Adrenal gland (tissue), 9 donors: ENCODE measurements at regions not wholly inside any gene's neighbourhood (a gene's known extent, or its start where the extent isn't known, plus 50 kb on each side); places are given as distances from the start of the nearest gene placed in this dataset.

Experiments used
- DNase-seq, 7 donors: peaks; one replicate each; pipeline ENCODE4 v3.0.0-alpha.2; 2019 to 2020
- H3K27ac ChIP-seq, 5 donors: fragments of 200-600 bp; sonication (generic) in 4 of 5; 1 replicate in 3 of 5; 2 replicates in 2 of 5; pipeline versions ENCODE4 v1.5.1 to v1.8.0; 2016 to 2020; ENCODE audit warnings: mild to moderate bottlenecking in 1 of 5
- H3K27me3 ChIP-seq: fragments of 200-600 bp; 2 replicates; pipeline ENCODE4 v1.8.0; 2021
- H3K36me3 ChIP-seq, 2 donors: fragments of 200-600 bp; replicated peaks in 1 of 2; 1 replicate in 1 of 2; 2 replicates in 1 of 2; pipeline versions ENCODE4 v1.5.1 to v1.8.0; 2018 to 2022
- H3K4me1 ChIP-seq, 2 donors: fragments of 200-600 bp; replicated peaks in 1 of 2; 1 replicate in 1 of 2; 2 replicates in 1 of 2; pipeline versions ENCODE4 v1.5.1 to v1.8.0; 2018 to 2021
- H3K4me3 ChIP-seq, 4 donors: fragments of 200-600 bp; sonication (generic) in 3 of 4; one replicate each; pipeline ENCODE4 v1.5.1; 2016 to 2018
- H3K9me3 ChIP-seq, 3 donors: fragments of 200-600 bp; sonication (generic) in 1 of 3; replicated peaks in 1 of 3; 1 replicate in 2 of 3; 2 replicates in 1 of 3; pipeline versions ENCODE4 v1.5.1 to v1.8.0; 2016 to 2021
- POLR2A ChIP-seq, 2 donors: fragments of 450-650 bp; IDR thresholded peaks; one replicate each; pipeline ENCODE4 v1.6.1; 2017; ENCODE audit warnings: antibody characterized with exemption in 2 of 2, mild to moderate bottlenecking in 2 of 2, moderate library complexity in 1 of 2
- WGBS, 4 donors: extraction: QIAGEN DNeasy Blood & Tissue Kit in 2 of 4; methylation state at CpG; one replicate each; pipeline versions ENCODE4 v1.1.5 to v1.1.7; 2013 to 2017; 5-methylcytosine and 5-hydroxymethylcytosine counted together
- intact Hi-C, 2 donors: fragments of 100-400 bp; cut with DNase I; formaldehyde crosslinking; loops; one replicate each; pipeline versions ENCODE4 v1.14.1 to v1.15.0; 2022 to 2023
- TF ChIP-seq, protein P1 (sequence below), 6 experiments: fragments of 450-650 bp in 4 of 6; fragments of 200-600 bp in 2 of 6; sonication (generic) in 1 of 6; IDR thresholded peaks; 1 replicate in 5 of 6; 2 replicates in 1 of 6; pipeline versions ENCODE4 v1.5.1 to v1.8.0; 2016 to 2021; ENCODE audit warnings: antibody characterized with exemption in 6 of 6, mild to moderate bottlenecking in 2 of 6, moderate library complexity in 1 of 6
- donor health status: healthy with polysubstance abuse.
- donor health status: Bipolar disorder and iron deficiency.
- donor health status: DM: yes; HTN: yes; CAD: no.
- donor health status: DM: no; HTN: no; CAD: no.
- donor health status: DM: no; HTN: no; CAD: no.

DNA sequence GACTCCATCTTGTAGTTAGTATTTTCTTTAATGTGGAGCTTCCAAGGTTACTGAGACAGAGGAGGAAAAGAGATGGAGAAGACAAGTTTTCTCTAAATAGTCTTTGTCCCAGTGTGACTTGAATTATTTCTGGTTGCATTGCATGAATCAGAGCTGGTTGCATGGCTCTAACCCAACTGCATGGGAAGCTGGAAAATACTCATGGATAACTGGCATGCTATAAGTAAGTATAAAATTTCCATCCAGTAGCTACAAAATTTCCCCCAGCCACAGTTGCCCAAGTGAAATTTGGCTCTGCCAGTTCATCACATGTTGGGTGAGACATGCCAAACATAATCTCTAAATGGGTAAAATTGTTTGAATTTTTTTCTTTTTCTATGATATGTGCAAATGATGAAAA is 1161.5 kb downstream of the CDH11 start:
- Histone ChIP-seq H3K4me3 (no peak overlapping the region), H3K9me3 (no peaks in the 10 kb centered on the region), H3K27ac (no peak overlapping the region), H3K4me1 (no peaks in the 10 kb centered on the region), H3K36me3 (no peaks in the 10 kb centered on the region), H3K27me3 (no peaks in the 10 kb centered on the region)
- no peak for TF ChIP-seq POLR2A (IDR thresholded peaks at IDR 0.05)
- TF ChIP-seq, protein P1, sequence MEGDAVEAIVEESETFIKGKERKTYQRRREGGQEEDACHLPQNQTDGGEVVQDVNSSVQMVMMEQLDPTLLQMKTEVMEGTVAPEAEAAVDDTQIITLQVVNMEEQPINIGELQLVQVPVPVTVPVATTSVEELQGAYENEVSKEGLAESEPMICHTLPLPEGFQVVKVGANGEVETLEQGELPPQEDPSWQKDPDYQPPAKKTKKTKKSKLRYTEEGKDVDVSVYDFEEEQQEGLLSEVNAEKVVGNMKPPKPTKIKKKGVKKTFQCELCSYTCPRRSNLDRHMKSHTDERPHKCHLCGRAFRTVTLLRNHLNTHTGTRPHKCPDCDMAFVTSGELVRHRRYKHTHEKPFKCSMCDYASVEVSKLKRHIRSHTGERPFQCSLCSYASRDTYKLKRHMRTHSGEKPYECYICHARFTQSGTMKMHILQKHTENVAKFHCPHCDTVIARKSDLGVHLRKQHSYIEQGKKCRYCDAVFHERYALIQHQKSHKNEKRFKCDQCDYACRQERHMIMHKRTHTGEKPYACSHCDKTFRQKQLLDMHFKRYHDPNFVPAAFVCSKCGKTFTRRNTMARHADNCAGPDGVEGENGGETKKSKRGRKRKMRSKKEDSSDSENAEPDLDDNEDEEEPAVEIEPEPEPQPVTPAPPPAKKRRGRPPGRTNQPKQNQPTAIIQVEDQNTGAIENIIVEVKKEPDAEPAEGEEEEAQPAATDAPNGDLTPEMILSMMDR (IDR thresholded peaks at IDR 0.05), result no peak
- intact Hi-C loops, result no loop called here
- DNase-seq, result no peak

DNA sequence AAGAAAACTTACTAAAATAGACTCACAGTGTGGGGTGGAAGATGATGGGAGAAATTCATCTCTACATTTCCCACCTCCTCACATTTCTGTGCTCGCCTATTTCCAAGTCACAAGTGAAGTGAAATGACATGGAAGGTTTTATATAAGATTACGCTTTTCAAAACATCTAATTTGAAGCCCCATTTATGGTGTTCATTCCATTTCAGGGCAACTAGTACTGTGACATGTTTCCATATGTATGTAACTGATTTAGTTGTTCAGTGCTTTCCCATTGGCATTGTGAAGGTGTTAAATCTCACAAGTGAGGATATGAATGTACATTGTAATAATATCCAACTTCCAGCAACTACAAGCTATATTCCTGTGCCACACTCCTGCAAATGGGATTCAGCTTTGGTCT is 1174.8 kb downstream of the CDH11 start:
- Histone ChIP-seq H3K4me1 (no peaks in the 10 kb centered on the region), H3K27ac (no peak overlapping the region), H3K36me3 (no peaks in the 10 kb centered on the region), H3K27me3 (no peaks in the 10 kb centered on the region), H3K4me3 (no peak overlapping the region), H3K9me3 (no peaks in the 10 kb centered on the region)
- WGBS, 4 donors, result 82 to 90% (median 84%) methylated on average over 2 of the region's 2 CpGs
- TF ChIP-seq POLR2A (IDR thresholded peaks at IDR 0.05), result no peak
- TF ChIP-seq, protein P1 (IDR thresholded peaks at IDR 0.05), result no peak
- no peak for DNase-seq
- intact Hi-C loops, result no loop called here

DNA sequence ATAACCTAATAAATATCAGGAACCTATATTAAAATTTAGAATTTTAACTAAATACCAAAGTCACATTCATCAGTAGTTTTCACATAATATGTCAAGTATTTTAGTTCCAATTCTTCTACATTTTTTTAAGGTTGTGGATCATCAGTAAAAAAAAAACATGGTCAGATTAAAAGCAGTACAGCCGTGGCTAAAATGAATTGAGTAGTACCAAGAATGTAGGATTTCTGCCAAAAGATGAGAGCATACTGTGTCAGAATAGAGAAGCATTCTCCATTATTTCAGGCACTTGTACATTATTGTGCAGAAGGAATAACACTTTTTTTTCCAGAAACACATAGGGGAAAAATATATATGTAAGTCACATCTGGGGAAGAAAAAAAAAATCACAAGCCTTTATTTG is 1176.1 kb downstream of the CDH11 start:
- intact Hi-C loops, result no loop called here
- no peak for DNase-seq
- TF ChIP-seq, protein P1 (IDR thresholded peaks at IDR 0.05), result no peak
- no peak for TF ChIP-seq POLR2A (IDR thresholded peaks at IDR 0.05)

DNA sequence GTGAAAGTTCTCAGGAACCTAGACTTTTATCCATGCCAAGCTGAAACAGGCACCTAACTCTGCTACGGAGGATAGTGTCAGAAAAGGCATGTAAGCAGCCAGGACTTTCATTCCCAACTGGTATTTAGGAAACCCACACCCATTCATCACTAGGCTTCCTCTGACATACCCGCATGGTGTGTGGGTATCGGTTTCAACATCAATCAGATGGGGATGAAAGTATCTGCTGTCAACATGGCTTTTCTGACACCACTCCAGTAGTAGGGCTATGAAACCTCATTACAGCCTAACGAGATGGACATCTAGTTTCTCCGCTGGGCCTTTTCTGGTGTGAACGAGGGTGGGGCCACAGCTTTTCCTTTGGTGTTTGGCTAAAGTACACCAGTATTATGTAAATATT is 1178.3 kb downstream of the CDH11 start:
- Histone ChIP-seq H3K27ac (no peak overlapping the region), H3K27me3 (no peaks in the 10 kb centered on the region), H3K4me3 (no peak overlapping the region), H3K36me3 (no peaks in the 10 kb centered on the region), H3K4me1 (no peaks in the 10 kb centered on the region), H3K9me3 (no peaks in the 10 kb centered on the region)
- no peak for DNase-seq
- 73 to 81% (median 75%) methylated on average over 5 to 6 of the region's 6 CpGs for WGBS, 4 donors
- intact Hi-C loops, result no loop called here
- TF ChIP-seq POLR2A (IDR thresholded peaks at IDR 0.05), result no peak
- TF ChIP-seq, protein P1 (IDR thresholded peaks at IDR 0.05), result no peak

More for the DNA sequence above, 1176.1 kb downstream of the CDH11 start:
- WGBS, 4 donors, result 35 to 51% (median 40%) methylated on average over 1 of the region's 1 CpG
- Histone ChIP-seq H3K4me3 (no peak overlapping the region), H3K27ac (no peak overlapping the region), H3K4me1 (no peaks in the 10 kb centered on the region), H3K9me3 (no peaks in the 10 kb centered on the region), H3K27me3 (no peaks in the 10 kb centered on the region), H3K36me3 (no peaks in the 10 kb centered on the region)
